ENCODE measurements at regions not wholly inside any gene's neighbourhood (a gene's known extent, or its start where the extent isn't known, plus 50 kb on each side); places are given as distances from the start of the nearest gene placed in this dataset.
"Not testable (repeated sequence)": the region's sequence is repeated elsewhere in the genome, so short reads cannot be mapped to it uniquely, and the experiment has no call there.

GRCh38 chr2:8509621-8510020 is 172.2 kb upstream of the ID2 start:
- no peak overlapping the region for H2AK5ac ChIP-seq (ENCODE audit: insufficient read length, low read length)
- no peak overlapping the region for H3K27ac Mint-ChIP-seq
- no peaks in the 10 kb centered on the region for H4K20me1 ChIP-seq (ENCODE audit: control insufficient read depth, insufficient read depth, insufficient read length)
- DNase-seq, result no peak
- no peaks in the 10 kb centered on the region for H3K27me3 ChIP-seq (ENCODE audit: insufficient read depth, low read length)
- no peak overlapping the region for H2BK15ac ChIP-seq (ENCODE audit: low read depth, low read length)
- H2BK5ac ChIP-seq (ENCODE audit: insufficient read length, low read length), result no peak overlapping the region
- H3K9me3 Mint-ChIP-seq, result peaks cover 40 to 43% of the 10 kb centered on the region in 2 experiments
- no peak overlapping the region for H2BK120ac ChIP-seq (ENCODE audit: low read depth, low read length, poor library complexity, severe bottlenecking)
- H3K23ac ChIP-seq (ENCODE audit: insufficient read length, low read depth, low read length), result no peak overlapping the region
- no peak overlapping the region for H4K8ac ChIP-seq (replicated peaks; ENCODE audit: insufficient read length, low read depth, low read length)
- no peak for TF ChIP-seq CTCF (conservative IDR thresholded peaks at IDR 0.05)
- no peak overlapping the region for H4K5ac ChIP-seq (ENCODE audit: insufficient read length, low read depth, low read length)
- H3K9me3 ChIP-seq (ENCODE audit: control insufficient read depth, low read depth, low read length), result no peaks in the 10 kb centered on the region
- no peak overlapping the region for H3K18ac ChIP-seq (ENCODE audit: insufficient read length, low read depth, low read length)
- no peaks in the 10 kb centered on the region for H3K23me2 ChIP-seq (ENCODE audit: insufficient read length, low read depth, low read length, poor library complexity, severe bottlenecking)
- no peak overlapping the region for H2BK12ac ChIP-seq (ENCODE audit: insufficient read length, low read depth, low read length)
- H3K4me1 ChIP-seq (ENCODE audit: insufficient read depth, low read length), result no peaks in the 10 kb centered on the region
- H3K79me1 ChIP-seq (ENCODE audit: insufficient read depth, low read depth, low read length, poor library complexity, severe bottlenecking), result no peaks in the 10 kb centered on the region
- peaks cover 11 to 13% of the 10 kb centered on the region in 2 experiments for H3K4me1 Mint-ChIP-seq
- no peak overlapping the region for H4K91ac ChIP-seq (ENCODE audit: insufficient read length, low read depth, low read length)
- H3K9ac ChIP-seq (ENCODE audit: extremely low read depth, insufficient read length, low read length), result no peak overlapping the region
- no CpG with 5 or more reads among the region's 2 CpGs for WGBS (ENCODE audit: extremely low coverage, insufficient read length, low lambda C conversion rate)
- H3K14ac ChIP-seq (ENCODE audit: insufficient read depth, low read length), result no peak overlapping the region
- H3K4ac ChIP-seq (ENCODE audit: low read depth, low read length), result no peak overlapping the region
- no peaks in the 10 kb centered on the region for H3K79me2 ChIP-seq (ENCODE audit: insufficient read depth, low read length)
- peaks cover 13% of the 10 kb centered on the region for H3K27me3 Mint-ChIP-seq (ENCODE audit: low read depth)
- no peak overlapping the region for H3K4me3 Mint-ChIP-seq
- no peak overlapping the region for H3K4me2 ChIP-seq (ENCODE audit: insufficient read depth, insufficient read length, low read length)
- H3K27ac ChIP-seq (ENCODE audit: insufficient read length, low read depth, low read length), result no peak overlapping the region
- peaks cover 6 to 44% (median 11%) of the 10 kb centered on the region in 3 experiments for H3K36me3 Mint-ChIP-seq (ENCODE audit: insufficient read depth in 1 of 3, low read depth in 3 of 3)
- H3K56ac ChIP-seq (ENCODE audit: insufficient read length, low read depth, low read length), result no peak overlapping the region
- no peak overlapping the region for H2AFZ ChIP-seq (ENCODE audit: low read length)
- no peak overlapping the region for H3T11ph ChIP-seq (ENCODE audit: low read length)
- H2BK20ac ChIP-seq (ENCODE audit: low read depth, low read length, poor library complexity, severe bottlenecking), result no peak overlapping the region

- WGBS (ENCODE audit: extremely low coverage, insufficient read length, low lambda C conversion rate), result no CpG with 5 or more reads among the region's 4 CpGs
- H4K91ac ChIP-seq (ENCODE audit: insufficient read length, low read depth, low read length); H3K27ac ChIP-seq (ENCODE audit: insufficient read length, low read depth, low read length); H3K18ac ChIP-seq (ENCODE audit: insufficient read length, low read depth, low read length); H3K27ac Mint-ChIP-seq; H2BK15ac ChIP-seq (ENCODE audit: low read depth, low read length); H4K20me1 ChIP-seq (ENCODE audit: control insufficient read depth, insufficient read depth, insufficient read length); H3K9me3 ChIP-seq (ENCODE audit: control insufficient read depth, low read depth, low read length); H3K23me2 ChIP-seq (ENCODE audit: insufficient read length, low read depth, low read length, poor library complexity, severe bottlenecking); H3K23ac ChIP-seq (ENCODE audit: insufficient read length, low read depth, low read length); H2BK20ac ChIP-seq (ENCODE audit: low read depth, low read length, poor library complexity, severe bottlenecking); H2AFZ ChIP-seq (ENCODE audit: low read length); H3K9ac ChIP-seq (ENCODE audit: extremely low read depth, insufficient read length, low read length); H3K14ac ChIP-seq (ENCODE audit: insufficient read depth, low read length); H3K56ac ChIP-seq (ENCODE audit: insufficient read length, low read depth, low read length); H3T11ph ChIP-seq (ENCODE audit: low read length); H3K27me3 ChIP-seq (ENCODE audit: insufficient read depth, low read length); H2AK5ac ChIP-seq (ENCODE audit: insufficient read length, low read length); H3K4me1 ChIP-seq (ENCODE audit: insufficient read depth, low read length); H2BK5ac ChIP-seq (ENCODE audit: insufficient read length, low read length); H3K4me2 ChIP-seq (ENCODE audit: insufficient read depth, insufficient read length, low read length); H3K79me2 ChIP-seq (ENCODE audit: insufficient read depth, low read length); H3K4ac ChIP-seq (ENCODE audit: low read depth, low read length); H2BK120ac ChIP-seq (ENCODE audit: low read depth, low read length, poor library complexity, severe bottlenecking); H4K8ac ChIP-seq (replicated peaks; ENCODE audit: insufficient read length, low read depth, low read length); H3K4me3 Mint-ChIP-seq; DNase-seq; H3K79me1 ChIP-seq (ENCODE audit: insufficient read depth, low read depth, low read length, poor library complexity, severe bottlenecking); H4K5ac ChIP-seq (ENCODE audit: insufficient read length, low read depth, low read length); H2BK12ac ChIP-seq (ENCODE audit: insufficient read length, low read depth, low read length): not testable (repeated sequence)
- Mint-ChIP-seq H3K36me3 (ENCODE audit: insufficient read depth in 1 of 3, low read depth in 3 of 3) (peaks cover 6 to 45% (median 11%) of the 10 kb centered on the region in 3 experiments), H3K4me1 (peaks cover 10 to 12% of the 10 kb centered on the region in 2 experiments), H3K27me3 (ENCODE audit: low read depth) (peaks cover 13% of the 10 kb centered on the region), H3K9me3 (peaks cover 40 to 43% of the 10 kb centered on the region in 2 experiments)
Observed at GRCh38 chr2:8510055-8510454, 171.8 kb upstream of the ID2 start.

All from H9 (cell line).